GM12878 (cell line): ENCODE measurements at regions not wholly inside any gene's neighbourhood (a gene's known extent, or its start where the extent isn't known, plus 50 kb on each side); places are given as distances from the start of the nearest gene placed in this dataset.

ENCODE experiments used
- ATAC-seq: fragments of 200-7000 bp; cut with Tn5 transposase; 3 replicates; pipeline ENCODE4 v1.9.1; 2020; ENCODE audit warnings: mild to moderate bottlenecking, moderate library complexity
- BruUV-seq: library from RNA; stranded (reverse); fragments of 400-500 nt; replicated peaks from 2 replicates; lab custom pipeline; 2021; lab: Mats Ljungman, UMichigan
- CTCF ChIA-PET: fragments of 300-600 bp; sonication (Branson Sonifier 250); formaldehyde crosslinking; extraction: SDS; loops from one replicate; lab custom pipeline; 2021; ENCODE audit warnings: inconsistent platforms; lab: Yijun Ruan, JAX
- POLR2A ChIA-PET: fragments of 350-600 bp; formaldehyde crosslinking; extraction: SDS; loops from one replicate; lab custom pipeline; 2021; ENCODE audit warnings: inconsistent platforms; lab: Charles Lee
- RAD21 ChIA-PET: fragments of 300-600 bp; sonication (Branson Sonifier 250); formaldehyde crosslinking; loops from one replicate; lab custom pipeline; 2023; ENCODE audit warnings: antibody characterized with exemption; ENCODE audit not compliant: unreplicated experiment; lab: Charles Lee
- SMC1A ChIA-PET: fragments of 300-600 bp; sonication (Branson Sonifier 250); formaldehyde crosslinking; loops from one replicate; lab custom pipeline; 2023; ENCODE audit not compliant: unreplicated experiment, uncharacterized antibody; lab: Charles Lee
- DNase-seq: peaks from one replicate; pipeline ENCODE4 v3.0.0-alpha.2; 2011; ENCODE audit warnings: low read depth, low spot score
- FAIRE-seq: peaks from 3 replicates; lab custom pipeline; 2011; peaks lifted over from hg19 to GRCh38; lab: Jason Lieb, UNC
- H2AFZ ChIP-seq: 2 replicates; pipeline ENCODE4 v1.6.0; 2011; ENCODE audit warnings: low read depth, low read length, control low read depth; ENCODE audit not compliant: control insufficient read depth
- H3K27ac ChIP-seq: 2 replicates; pipeline ENCODE4 v1.5.1; 2011; ENCODE audit warnings: control low read depth; ENCODE audit not compliant: control insufficient read depth, insufficient read depth
- H3K27me3 ChIP-seq, 2 experiments: replicated peaks in 1 of 2; 2 replicates each; pipeline versions ENCODE4 v1.6.0 to v1.6.1; 2011; ENCODE audit warnings: low read length in 1 of 2; ENCODE audit not compliant: control insufficient read depth in 2 of 2, insufficient read depth in 2 of 2
- H3K36me3 ChIP-seq, 2 experiments: 2 replicates each; pipeline ENCODE4 v1.5.1; 2011; ENCODE audit warnings: low read length in 1 of 2; ENCODE audit not compliant: control insufficient read depth in 2 of 2, insufficient read depth in 2 of 2
- H3K4me1 ChIP-seq: 2 replicates; pipeline ENCODE4 v1.6.1; 2011; ENCODE audit warnings: mild to moderate bottlenecking, low read length, moderate library complexity, mixed read lengths; ENCODE audit not compliant: control insufficient read depth, insufficient read depth
- H3K4me2 ChIP-seq: 2 replicates; pipeline ENCODE4 v1.6.0; 2011; ENCODE audit warnings: control low read depth; ENCODE audit not compliant: control insufficient read depth, insufficient read depth
- H3K4me3 ChIP-seq: fragments of 200-600 bp; sonication (generic); 2 replicates; pipeline ENCODE4 v1.5.1; 2016
- H3K79me2 ChIP-seq: 2 replicates; pipeline ENCODE4 v1.6.0; 2011; ENCODE audit warnings: low read length; ENCODE audit not compliant: control insufficient read depth, insufficient read depth
- H3K9ac ChIP-seq: 2 replicates; pipeline ENCODE4 v1.8.0; 2011; ENCODE audit warnings: low read length, control low read depth, mixed read lengths; ENCODE audit not compliant: control insufficient read depth, insufficient read depth
- H3K9me3 ChIP-seq: replicated peaks from 3 replicates; pipeline ENCODE4 v1.5.1; 2011; ENCODE audit warnings: mild to moderate bottlenecking, low read length; ENCODE audit not compliant: control insufficient read depth, insufficient read depth
- H4K20me1 ChIP-seq: 2 replicates; pipeline ENCODE4 v1.6.0; 2011; ENCODE audit not compliant: control insufficient read depth, insufficient read depth
- BRCA1 ChIP-seq: IDR thresholded peaks from 2 replicates; pipeline ENCODE4 v1.6.1; 2011; ENCODE audit warnings: low read depth, low read length, improper control_type of control experiment
- CBFB ChIP-seq: IDR thresholded peaks from 2 replicates; pipeline ENCODE4 v1.6.1; 2016; ENCODE audit warnings: antibody characterized with exemption, low read depth
- CEBPB ChIP-seq, 2 experiments: fragments of 150-350 bp in 1 of 2; IDR thresholded peaks; 2 replicates each; pipeline ENCODE4 v1.6.1; 2012 to 2014; ENCODE audit warnings: low read depth in 2 of 2, low read length in 2 of 2, borderline replicate concordance in 1 of 2, inconsistent platforms in 1 of 2
- CHD1 ChIP-seq: IDR thresholded peaks from 2 replicates; pipeline ENCODE4 v1.6.1; 2012; ENCODE audit warnings: low read depth, low read length, improper control_type of control experiment
- CREB1 ChIP-seq: IDR thresholded peaks from 2 replicates; pipeline ENCODE4 v1.6.1; 2012; ENCODE audit warnings: low read depth, mild to moderate bottlenecking, inconsistent platforms
- CTCF ChIP-seq, 3 experiments: IDR thresholded peaks in 2 of 3; conservative IDR thresholded peaks in 1 of 3; 2 replicates each; pipeline ENCODE4 v1.5.1; 2011; ENCODE audit warnings: low read depth in 3 of 3, low read length in 3 of 3, mild to moderate bottlenecking in 3 of 3, control low read depth in 2 of 3, moderate library complexity in 2 of 3, inconsistent platforms in 1 of 3, mixed read lengths in 1 of 3; ENCODE audit not compliant: control insufficient read depth in 2 of 3, insufficient read depth in 1 of 3; ENCODE audit errors: extremely low read depth in 1 of 3
- CUX1 ChIP-seq: IDR thresholded peaks from 2 replicates; pipeline ENCODE4 v1.6.1; 2012; ENCODE audit warnings: improper control_type of control experiment, low read depth, low read length; ENCODE audit not compliant: insufficient replicate concordance
- EP300 ChIP-seq, 2 experiments: fragments of 150-350 bp in 1 of 2; IDR thresholded peaks; 2 replicates each; pipeline ENCODE4 v1.6.1; 2011 to 2012; ENCODE audit warnings: low read depth in 2 of 2, low read length in 2 of 2, borderline replicate concordance in 1 of 2, improper control_type of control experiment in 1 of 2, inconsistent platforms in 1 of 2; ENCODE audit not compliant: control insufficient read depth in 1 of 2
- HDAC6 ChIP-seq: fragments of 200-600 bp; sonication (generic); IDR thresholded peaks from one replicate; pipeline ENCODE4 v1.8.0; 2017; ENCODE audit warnings: antibody characterized with exemption; ENCODE audit not compliant: unreplicated experiment
- IRF4 ChIP-seq: IDR thresholded peaks from 2 replicates; pipeline ENCODE4 v1.6.1; 2011; ENCODE audit warnings: low read depth, low read length
- LARP7 ChIP-seq: fragments of 450-650 bp; IDR thresholded peaks from 2 replicates; pipeline ENCODE4 v1.6.1; 2017; ENCODE audit warnings: mild to moderate bottlenecking
- NBN ChIP-seq: fragments of 450-650 bp; IDR thresholded peaks from 2 replicates; pipeline ENCODE4 v1.6.1; 2016
- PKNOX1 ChIP-seq: fragments of 450-650 bp; IDR thresholded peaks from 2 replicates; pipeline ENCODE4 v1.6.1; 2016; ENCODE audit warnings: mild to moderate bottlenecking
- RAD21 ChIP-seq: IDR thresholded peaks from 2 replicates; pipeline ENCODE4 v1.6.1; 2011; ENCODE audit warnings: mild to moderate bottlenecking, low read depth, low read length, moderate library complexity; ENCODE audit not compliant: insufficient read depth
- SUZ12 ChIP-seq: fragments of 200-600 bp; sonication (generic); IDR thresholded peaks from one replicate; pipeline ENCODE4 v1.6.1; 2018; ENCODE audit warnings: antibody characterized with exemption, mild to moderate bottlenecking; ENCODE audit not compliant: unreplicated experiment
- ZBED1 ChIP-seq: IDR thresholded peaks from 2 replicates; pipeline ENCODE4 v1.6.1; 2016; ENCODE audit warnings: borderline replicate concordance
- ZNF217 ChIP-seq: fragments of 450-650 bp; IDR thresholded peaks from 2 replicates; pipeline ENCODE4 v1.6.1; 2017; ENCODE audit warnings: antibody characterized with exemption, mild to moderate bottlenecking
- WGBS: methylation state at CpG from one replicate; pipeline ENCODE4 v1.1.6; 2016; ENCODE audit warnings: low lambda C conversion rate; ENCODE audit not compliant: insufficient replicate concordance, insufficient coverage; ENCODE audit errors: missing lambda C conversion rate; 5-methylcytosine and 5-hydroxymethylcytosine counted together
- in situ Hi-C: fragments of 300-500 bp; cut with MboI; formaldehyde crosslinking; loops from 9 replicates; pipeline ENCODE4 v1.14.3; 2018; ENCODE audit warnings: mixed read lengths
- intact Hi-C: fragments of 100-400 bp; cut with micrococcal nuclease; formaldehyde crosslinking; loops from one replicate; pipeline ENCODE4 v1.14.2; 2022; ENCODE audit not compliant: unreplicated experiment

- Histone ChIP-seq H3K4me2 (no peak overlapping the region), H3K9ac (no peak overlapping the region), H3K4me3 (no peak overlapping the region), H3K9me3 (no peaks in the 10 kb centered on the region), H3K36me3 (no peaks in the 10 kb centered on the region), H3K27ac (no peak overlapping the region), H3K79me2 (no peaks in the 10 kb centered on the region), H4K20me1 (no peaks in the 10 kb centered on the region), H3K4me1 (no peaks in the 10 kb centered on the region), H3K27me3 (no peaks in the 10 kb centered on the region), H2AFZ (no peak overlapping the region)
- in situ Hi-C loops, result no loop called here
- no peak for ATAC-seq
- no peak for FAIRE-seq
- TF ChIP-seq CUX1, result no peak
- no peak for TF ChIP-seq BRCA1
- no peak for TF ChIP-seq RAD21
- TF ChIP-seq ZNF217, result no peak
- no peak for TF ChIP-seq CHD1
- no peak for TF ChIP-seq NBN
- TF ChIP-seq CEBPB (IDR thresholded peaks at IDR 0.05; ENCODE audit: borderline replicate concordance in 1 of 2, low read depth in 2 of 2, low read length in 2 of 2), result no peak
- no peak for TF ChIP-seq LARP7
- no peak for TF ChIP-seq PKNOX1
- no peak for TF ChIP-seq EP300 (IDR thresholded peaks at IDR 0.05; ENCODE audit: borderline replicate concordance in 1 of 2, control insufficient read depth in 1 of 2, low read depth in 2 of 2, low read length in 2 of 2)
- no peak for TF ChIP-seq IRF4
- no peak for TF ChIP-seq HDAC6
- no peak for TF ChIP-seq CREB1
- TF ChIP-seq SUZ12, result no peak
- TF ChIP-seq CTCF (IDR thresholded peaks at IDR 0.05 in 2 of 3, conservative IDR thresholded peaks at IDR 0.05 in 1 of 3; ENCODE audit: control insufficient read depth in 2 of 3, extremely low read depth in 1 of 3, insufficient read depth in 1 of 3, low read depth in 3 of 3, low read length in 3 of 3), result no peak
- TF ChIP-seq ZBED1, result no peak
- TF ChIP-seq CBFB, result no peak
- WGBS, result 0% methylated on average over 1 of the region's 1 CpG
- no peak for DNase-seq
- SMC1A ChIA-PET, result no interaction called here
- RAD21 ChIA-PET, result no interaction called here
- POLR2A ChIA-PET, result no interaction called here
- intact Hi-C loops, result no loop called here
- CTCF ChIA-PET, result no interaction called here
- BruUV-seq, result no TSS peak
Measured at GRCh38 chr1:95625224-95625623, 391.2 kb downstream of the RWDD3 start.
